AG09319 (cell line): ENCODE measurements at regions not wholly inside any gene's neighbourhood (a gene's known extent, or its start where the extent isn't known, plus 50 kb on each side); places are given as distances from the start of the nearest gene placed in this dataset.
A peak's percentile ranks its signal among the peaks of the same experiment; 100 is the strongest.
"Not testable (repeated sequence)": the region's sequence is repeated elsewhere in the genome, so short reads cannot be mapped to it uniquely, and the experiment has no call there.

Experiments used
- DNase-seq: peaks from one replicate; pipeline ENCODE4 v3.0.0-alpha.2; 2010; ENCODE audit warnings: low read depth; ENCODE audit errors: extremely low read depth
- TF ChIP-seq, protein P1 (sequence below): IDR thresholded peaks from 2 replicates; pipeline ENCODE4 v1.5.1; 2011; ENCODE audit warnings: low read depth, mild to moderate bottlenecking, inconsistent platforms, low read length, moderate library complexity

DNA sequence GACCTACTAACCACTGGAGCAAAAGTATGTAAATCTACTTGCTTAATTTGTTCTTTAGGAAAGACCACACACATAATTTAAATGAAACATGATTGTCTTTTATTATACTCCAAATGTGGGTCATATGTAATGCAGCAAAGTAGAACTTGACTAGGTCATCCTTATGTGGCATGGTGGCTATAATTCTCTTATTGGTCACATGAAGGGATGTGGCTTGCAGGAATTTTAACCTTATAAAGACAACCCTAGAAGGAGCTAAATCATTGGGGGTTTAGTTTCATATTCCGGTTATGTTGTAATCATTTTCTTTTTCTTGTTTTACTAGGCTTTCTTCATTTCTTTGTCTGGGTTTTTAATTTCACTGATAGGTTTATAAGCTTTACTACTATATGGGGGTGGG is 93.9 kb downstream of the SEPTIN7 start:
- no peak for DNase-seq
- TF ChIP-seq, protein P1, sequence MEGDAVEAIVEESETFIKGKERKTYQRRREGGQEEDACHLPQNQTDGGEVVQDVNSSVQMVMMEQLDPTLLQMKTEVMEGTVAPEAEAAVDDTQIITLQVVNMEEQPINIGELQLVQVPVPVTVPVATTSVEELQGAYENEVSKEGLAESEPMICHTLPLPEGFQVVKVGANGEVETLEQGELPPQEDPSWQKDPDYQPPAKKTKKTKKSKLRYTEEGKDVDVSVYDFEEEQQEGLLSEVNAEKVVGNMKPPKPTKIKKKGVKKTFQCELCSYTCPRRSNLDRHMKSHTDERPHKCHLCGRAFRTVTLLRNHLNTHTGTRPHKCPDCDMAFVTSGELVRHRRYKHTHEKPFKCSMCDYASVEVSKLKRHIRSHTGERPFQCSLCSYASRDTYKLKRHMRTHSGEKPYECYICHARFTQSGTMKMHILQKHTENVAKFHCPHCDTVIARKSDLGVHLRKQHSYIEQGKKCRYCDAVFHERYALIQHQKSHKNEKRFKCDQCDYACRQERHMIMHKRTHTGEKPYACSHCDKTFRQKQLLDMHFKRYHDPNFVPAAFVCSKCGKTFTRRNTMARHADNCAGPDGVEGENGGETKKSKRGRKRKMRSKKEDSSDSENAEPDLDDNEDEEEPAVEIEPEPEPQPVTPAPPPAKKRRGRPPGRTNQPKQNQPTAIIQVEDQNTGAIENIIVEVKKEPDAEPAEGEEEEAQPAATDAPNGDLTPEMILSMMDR = no peak

DNA sequence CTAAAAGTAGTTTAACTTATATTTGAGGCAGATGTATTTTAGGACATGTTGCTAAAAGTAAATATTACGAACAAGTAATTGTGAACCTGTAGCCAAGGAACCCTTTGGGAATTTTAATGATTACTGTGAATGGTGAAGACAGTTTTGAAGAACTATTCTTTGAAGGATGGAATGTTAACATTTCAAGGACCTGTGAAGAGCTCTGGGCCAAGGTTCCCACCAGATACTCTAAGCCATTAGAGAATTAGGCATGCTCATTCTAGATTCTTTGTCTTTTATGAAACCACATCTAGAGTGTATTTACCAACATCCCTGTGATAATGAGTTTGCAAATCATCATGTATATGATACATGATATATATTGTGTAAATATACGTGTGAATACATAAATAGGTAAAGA is 99.8 kb downstream of the SEPTIN7 start:
- no peak for DNase-seq
- TF ChIP-seq, protein P1 = no peak

DNA sequence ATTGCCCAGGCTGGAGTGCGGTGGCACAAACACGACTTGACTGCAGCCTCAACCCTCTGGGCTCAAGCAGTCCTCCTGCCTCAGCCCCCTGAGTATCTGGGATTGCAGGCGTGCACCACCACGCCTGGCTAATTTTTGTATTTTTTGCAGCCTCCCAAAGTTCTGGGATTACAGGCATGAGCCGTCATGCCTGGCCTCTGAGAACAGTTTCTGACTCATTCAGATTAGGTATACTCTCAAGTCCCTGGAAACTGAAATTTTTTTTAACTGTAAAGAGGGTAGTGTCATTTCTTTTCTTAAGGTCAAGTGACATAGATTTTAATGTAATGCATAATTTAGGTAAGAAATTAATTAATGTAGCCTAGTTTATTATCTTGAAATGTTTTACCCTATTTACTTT is 104.7 kb downstream of the SEPTIN7 start:
- TF ChIP-seq, protein P1 = no peak
- DNase-seq = no peak

DNA sequence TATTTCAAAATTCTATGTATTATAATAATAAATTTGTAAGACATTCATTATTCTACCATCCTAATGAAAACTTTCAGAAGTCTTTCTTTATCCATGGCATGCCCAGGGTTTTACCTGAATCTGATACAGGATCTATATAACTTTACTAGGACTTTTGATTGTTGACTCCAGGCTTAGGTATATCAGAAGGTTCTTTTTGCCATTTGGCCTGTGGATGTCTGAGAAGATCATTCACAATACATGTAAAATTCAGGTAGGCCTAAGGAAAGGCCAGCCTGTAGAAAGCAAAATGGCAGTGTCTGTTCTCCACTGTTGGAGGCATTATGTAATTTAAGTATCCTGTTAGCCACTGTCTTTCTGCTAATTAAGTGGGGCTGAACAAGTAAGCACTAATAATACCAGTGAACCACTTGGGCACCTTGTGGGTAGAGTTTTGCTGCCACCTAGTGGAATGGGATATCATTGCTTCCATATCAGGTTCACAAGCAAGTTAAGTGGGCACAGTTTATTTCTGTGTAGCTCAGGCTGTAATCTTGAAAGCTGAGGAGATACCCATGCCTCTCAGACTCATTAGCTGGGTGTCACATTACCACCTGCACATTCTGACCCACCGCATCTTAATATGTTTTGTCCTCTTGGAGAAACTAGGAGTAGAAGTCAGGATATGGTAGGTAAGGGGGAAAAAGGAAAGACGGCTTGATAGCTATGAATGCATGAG is 105.5 kb downstream of the SEPTIN7 start:
- TF ChIP-seq, protein P1 = peak; percentile 84
- DNase-seq = peak; percentile 49

DNA sequence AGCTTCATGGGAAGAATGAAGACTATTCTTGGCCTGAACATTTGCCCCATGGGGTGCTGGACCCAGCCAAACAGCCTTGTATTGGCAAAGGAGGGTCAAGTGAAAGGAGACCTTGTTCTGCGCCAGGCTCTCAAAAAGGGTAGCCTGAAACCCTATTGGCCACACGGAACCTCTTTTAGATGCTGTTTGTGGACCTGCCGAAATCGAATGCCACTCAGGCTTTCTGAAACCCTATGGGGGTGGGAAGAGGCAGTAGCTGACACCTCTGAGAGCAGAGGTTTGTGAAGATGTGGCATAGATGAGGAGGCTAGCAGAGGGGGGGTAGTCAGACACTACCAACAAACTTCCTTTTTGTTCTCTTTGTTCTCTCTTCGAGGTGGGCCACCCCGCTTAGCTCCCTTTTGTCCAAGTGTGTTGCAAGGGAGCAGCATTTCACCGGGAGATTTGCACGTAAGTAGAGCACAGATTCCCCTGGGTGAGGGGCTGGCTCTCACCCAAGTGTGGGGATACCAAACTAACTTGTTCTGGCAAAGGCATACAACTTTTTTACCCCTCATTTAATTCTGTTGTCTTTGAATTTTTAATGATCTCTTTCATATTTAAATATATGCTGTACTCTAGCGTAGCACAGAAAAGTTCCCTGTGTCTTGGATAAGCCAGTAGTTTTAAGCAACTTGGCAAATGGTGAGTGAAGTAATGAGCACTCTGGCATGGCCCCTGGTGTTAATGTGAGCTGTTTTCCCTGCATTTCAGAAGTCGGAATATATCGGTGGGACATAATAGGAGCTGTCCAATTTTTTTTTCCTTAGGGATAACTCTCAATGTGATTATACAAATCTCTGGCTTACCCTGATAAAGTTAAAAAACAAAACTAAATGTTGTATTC is 107.7 kb downstream of the SEPTIN7 start:
- TF ChIP-seq, protein P1 = no peak
- DNase-seq = no peak

DNA sequence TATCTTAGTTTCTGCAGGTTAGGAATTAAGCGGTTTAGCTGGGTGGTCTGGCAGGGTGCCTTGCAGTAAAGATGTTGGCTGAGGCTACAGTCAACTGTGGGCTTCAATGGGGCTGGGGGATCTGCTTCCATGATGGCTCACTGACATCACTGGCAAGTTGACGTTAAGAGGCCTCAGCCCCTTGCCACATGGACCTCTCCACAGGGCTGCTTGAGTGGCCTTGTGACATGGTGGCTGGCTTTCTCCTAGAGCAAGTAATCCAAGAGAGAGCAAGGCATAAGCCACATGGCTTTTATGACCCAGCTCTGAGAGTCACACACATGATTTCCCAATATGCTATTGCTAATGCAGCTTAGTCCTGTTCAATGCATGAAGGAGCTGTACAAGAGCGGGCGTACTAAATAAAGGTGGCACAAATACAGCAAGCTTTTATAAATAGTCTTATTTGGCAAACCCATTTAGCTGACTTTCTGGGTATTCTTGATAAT is 109.1 kb downstream of the SEPTIN7 start:
- TF ChIP-seq, protein P1 = no peak
- no peak for DNase-seq

DNA sequence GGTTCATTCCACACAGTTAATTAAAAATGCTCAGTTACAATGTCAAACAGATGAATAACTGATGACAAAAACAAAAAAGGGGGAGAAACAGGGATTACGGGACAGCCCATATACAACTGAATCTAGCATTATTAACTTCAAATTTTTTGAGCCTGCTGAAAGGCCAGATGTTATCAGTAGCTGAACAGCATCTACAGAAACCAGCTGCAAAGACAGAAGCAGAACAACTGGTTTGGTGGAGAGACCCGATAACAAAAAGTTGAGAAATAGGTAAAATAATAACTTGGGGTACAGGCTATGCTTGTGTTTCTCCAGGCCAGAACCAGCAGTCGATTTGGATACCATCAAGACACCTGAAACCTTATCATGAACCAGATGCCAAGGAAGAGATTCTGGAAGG is 109.8 kb downstream of the SEPTIN7 start:
- not testable (repeated sequence) for DNase-seq

DNA sequence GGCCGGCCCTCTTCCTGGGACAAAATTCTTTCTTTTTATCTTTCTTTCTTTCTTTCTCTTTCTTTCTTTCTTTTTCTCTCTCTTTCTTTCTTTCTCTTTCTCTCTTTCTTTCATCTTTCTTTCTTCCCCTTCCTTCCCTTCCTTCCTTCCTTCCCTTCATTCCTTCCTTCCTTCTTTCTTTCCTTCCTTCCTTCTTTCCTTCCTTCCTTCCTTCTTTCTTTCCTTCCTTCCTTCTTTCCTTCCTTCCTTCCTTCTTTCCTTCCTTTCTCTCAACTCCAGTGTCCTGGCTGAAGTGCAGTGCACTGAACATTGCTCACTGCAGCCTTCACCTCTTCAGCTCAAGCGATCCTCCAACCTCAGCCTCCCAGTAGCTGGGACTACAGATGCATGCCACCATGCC is 112.5 kb downstream of the SEPTIN7 start:
- not testable (repeated sequence) for DNase-seq

DNA sequence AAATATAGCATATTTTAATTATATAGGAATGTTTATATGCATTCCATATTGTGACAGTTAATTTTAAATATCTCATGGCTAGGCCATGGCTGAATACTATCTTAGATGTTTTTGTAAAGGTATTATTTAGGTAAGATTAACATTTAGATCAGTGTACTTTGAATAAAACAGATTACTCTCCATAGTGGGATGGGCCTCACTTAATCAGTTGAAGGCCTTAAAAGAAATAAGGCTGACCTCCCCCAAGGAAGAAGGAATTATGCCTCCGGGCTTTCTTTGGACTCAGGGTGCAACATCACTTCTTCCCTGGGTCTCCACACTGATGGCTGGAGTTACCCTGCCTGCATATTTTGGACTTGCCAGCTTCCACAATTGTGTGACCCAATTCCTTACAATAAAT is 113.4 kb downstream of the SEPTIN7 start:
- DNase-seq = not testable (repeated sequence)

DNA sequence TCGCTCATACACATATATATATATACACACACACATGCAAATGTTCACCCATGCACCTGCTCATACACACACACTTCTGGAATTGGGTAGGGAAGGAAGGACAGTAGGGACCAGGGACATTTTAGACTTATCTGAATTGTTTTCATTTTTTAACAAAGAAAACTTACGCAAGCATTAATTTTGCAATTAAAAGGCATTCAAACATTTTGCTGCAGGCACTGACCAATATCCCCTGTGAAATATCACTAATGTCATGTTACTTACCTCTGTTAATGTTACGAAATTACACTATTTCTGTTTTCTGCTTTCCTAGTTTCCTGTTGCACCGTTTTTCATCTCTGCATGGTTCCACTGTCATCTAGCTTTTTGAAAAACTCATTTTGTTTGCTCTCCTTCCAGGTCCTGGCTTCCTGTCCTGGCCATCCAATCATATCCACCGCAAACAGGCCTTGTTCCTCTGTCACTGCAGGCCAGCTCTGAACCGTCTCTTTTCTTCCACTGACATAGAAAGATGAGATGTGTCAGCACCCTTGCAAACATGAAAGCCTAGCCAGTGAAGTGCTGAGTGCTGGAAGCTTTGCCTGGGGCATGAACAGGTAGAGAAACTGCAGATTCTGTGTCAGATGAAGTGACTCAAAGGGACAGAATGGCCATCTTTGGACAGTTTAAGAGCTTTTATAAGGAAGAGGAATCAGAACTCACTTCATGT is 114.5 kb downstream of the SEPTIN7 start:
- not testable (repeated sequence) for DNase-seq

DNA sequence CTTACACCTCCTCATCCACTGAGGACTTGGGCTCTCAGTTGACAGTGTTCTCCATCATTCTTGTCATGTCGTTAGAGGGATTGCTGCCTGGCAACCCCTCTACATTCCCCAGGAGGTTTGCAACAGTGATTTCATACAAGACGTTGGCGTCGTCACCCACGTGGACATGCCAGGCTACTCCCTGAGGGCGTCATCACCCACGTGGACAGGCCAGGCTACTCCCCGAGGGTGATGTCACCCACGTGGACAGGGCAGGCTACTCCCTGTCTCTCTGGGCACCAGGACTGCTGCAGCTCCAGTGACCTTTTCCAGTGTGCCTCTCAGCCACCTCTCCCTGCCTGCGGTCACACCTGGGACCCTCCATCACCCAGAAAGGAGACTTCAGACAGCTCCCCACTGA is 117.4 kb downstream of the SEPTIN7 start:
- DNase-seq = not testable (repeated sequence)

DNA sequence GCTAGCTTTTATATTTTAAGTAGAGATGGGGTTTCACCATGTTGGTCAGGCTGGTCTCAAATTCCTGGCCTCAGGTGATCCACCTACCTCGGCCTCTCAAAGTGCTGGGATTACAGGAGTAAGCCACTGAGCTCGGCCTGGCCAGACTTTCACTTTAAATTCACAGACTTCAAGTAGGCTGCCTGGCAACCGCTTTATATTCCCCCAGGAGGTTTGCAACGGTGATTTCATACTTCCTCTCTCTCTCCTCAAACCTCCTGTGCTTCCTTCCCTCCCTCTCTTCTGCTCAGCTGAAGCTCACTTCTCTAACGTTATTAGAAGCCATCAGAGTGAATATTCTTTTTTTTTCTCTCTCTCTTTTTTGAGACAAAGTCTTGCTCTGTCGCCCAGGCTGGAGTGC is 118.8 kb downstream of the SEPTIN7 start:
- not testable (repeated sequence) for DNase-seq
